Stimulated activated CD4-positive, alpha-beta T cell treated with anti-CD3 and anti-CD28 coated beads, Interleukin-4, amount 100 ng/mL, for 24 hours (primary cell): ENCODE measurements at regions not wholly inside any gene's neighbourhood (a gene's known extent, or its start where the extent isn't known, plus 50 kb on each side); places are given as distances from the start of the nearest gene placed in this dataset.

ENCODE experiments used
- DNase-seq: peaks from one replicate; pipeline ENCODE4 v3.0.0-alpha.2; 2020

DNA sequence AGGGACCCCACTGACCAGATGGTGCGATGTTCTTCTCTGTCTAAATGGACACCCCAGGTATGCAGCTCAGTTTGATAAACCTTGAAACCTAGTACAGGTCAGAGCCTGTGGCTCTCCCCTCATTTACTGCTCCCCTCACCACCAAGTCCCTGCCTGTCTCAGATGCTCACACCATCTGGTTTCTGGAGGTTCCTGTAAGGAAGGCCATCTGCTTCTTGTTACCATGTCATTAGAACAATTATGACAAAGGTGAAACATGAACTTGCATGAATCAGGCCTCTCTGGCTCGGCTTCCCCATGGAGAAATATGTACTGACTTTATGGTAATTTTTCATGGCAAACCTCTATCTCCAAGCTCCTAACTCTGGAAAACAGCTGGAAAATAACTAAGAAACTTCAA, 965.7 kb downstream of the UQCRFS1 start:
- DNase-seq, result no peak

DNA sequence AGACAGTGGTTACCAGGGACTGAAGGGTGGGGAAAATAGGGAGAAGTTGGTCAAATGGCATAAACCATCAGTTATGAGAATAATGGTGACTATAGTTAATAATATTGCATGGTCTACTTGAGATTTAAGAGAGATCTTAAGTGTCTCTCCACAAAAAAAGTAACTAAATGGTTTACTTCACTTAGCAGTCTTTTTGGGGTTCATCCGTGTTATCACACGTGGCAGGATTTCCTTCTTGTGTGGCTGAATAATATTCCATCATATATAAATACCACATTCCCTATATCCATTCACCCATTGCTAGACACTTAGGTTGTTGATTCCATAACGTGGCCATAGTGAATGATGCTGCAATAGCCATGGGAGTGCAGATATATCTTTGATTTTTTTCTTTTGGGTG, 967.0 kb downstream of the UQCRFS1 start:
- DNase-seq, result no peak

DNA sequence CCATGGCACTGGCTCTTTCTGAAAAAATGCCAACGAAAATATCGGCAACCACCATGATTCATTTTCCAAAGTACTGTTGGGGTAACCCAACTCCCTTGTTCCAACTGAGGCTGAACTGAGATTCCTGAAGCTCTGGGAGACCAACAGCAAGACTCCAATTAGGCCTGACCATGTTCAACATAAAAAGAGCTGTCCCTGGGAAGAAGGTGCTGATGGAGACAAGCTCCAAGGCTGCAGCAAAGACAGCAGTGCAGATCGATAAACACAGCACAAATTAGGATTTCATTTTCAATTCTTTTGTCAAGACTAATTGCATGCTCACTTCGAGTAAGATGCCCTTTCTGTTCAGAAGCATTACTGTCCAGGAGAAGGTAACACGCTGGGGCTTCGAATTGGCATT, 968.0 kb downstream of the UQCRFS1 start:
- DNase-seq, result no peak

DNA sequence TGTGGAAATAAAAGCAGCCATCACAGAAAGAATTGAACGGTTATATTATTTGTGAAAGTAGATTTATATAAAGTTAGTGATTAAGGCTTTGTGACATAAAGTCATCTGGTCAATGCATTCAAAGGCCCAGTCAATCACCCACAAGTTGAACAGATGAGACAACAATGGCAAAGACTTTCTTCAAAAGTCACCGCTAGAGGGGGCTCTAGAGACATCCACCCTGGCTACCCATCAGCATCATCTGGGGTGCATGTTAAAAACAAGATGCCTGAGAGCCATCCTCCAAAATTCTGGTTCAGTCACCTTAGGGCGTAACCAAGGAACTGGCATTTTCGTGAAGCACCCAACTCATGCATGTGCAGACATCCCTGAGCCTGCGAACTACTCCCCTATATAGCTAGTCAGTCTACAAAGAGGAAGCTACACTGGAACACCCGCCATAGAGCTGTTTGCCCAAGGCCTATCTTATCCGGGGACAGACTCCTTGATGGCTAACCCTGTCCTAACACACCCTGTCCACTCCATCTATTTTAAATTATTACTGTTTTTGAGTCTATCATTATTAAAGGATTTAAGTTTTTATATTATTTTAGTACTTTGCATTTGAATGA, 970.5 kb downstream of the UQCRFS1 start:
- peak; percentile 16 for DNase-seq

DNA sequence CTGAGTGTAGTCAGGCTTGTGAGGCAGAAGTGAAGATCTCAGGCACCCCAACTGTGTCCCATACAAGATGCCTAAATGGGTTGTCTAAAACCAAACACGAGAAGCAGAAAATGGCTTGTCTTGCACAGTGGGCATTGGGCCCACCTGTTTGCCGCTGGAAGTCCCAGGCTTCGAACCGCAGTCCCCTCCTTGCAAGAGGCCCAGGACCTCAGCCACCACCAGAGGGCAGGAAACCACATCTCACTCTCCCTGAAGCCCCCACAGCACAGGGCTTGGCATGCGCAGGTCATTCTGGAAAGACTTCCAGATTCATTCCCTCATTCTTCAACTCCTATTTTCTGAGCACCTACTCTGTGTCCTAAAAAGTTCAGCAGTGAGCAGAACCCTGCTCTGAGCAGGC, 973.7 kb downstream of the UQCRFS1 start:
- DNase-seq, result no peak

DNA sequence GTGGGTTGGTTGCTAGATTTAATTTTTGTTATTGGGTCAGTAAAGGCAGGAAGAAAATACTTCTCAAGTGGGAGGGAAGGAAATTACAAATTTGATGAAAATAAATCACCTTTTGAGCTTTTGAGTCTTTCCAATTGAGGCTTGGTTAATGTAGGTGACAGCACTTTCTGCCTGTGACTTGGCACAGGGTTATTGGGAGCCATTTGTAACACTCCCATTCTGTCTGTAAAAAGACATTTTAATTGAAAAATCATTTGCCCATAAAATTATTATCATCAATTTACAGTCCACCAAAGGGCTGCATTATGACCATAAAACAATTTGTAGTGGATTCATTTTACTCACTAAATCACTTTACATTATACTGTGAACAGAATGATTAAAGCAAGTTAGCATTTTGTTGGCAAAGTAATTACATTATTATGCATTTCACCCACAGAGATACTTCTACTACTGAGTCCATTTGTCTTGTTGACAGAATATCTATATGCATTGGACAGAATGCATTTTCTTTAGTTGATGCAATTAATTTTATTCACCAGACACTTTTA, 974.6 kb downstream of the UQCRFS1 start:
- DNase-seq, result no peak

DNA sequence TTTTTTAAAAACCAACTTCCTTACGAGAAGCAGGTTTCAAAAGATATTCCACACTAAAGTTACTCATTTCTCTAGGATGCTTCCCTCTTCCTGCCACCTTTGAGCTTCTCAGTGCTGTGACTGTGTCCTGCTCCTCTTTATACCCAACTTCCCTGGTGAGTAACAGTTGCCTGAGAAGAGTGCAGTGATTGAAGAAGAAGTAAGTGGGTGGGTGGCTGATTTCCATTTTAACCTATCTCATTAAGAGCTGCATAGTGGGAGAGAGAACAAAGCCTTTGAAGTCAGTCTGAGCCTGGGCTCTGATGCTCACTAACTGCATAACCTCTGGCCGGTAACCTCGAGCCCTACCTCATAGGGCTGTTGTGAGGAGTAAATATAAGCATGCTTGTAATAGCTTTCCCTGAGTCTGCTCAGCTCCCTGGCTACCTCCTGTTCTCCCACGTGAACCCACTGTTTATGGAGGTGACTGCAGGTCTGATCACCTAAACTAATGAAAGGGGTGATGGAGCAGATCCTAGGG, 977.3 kb downstream of the UQCRFS1 start:
- DNase-seq, result no peak

DNA sequence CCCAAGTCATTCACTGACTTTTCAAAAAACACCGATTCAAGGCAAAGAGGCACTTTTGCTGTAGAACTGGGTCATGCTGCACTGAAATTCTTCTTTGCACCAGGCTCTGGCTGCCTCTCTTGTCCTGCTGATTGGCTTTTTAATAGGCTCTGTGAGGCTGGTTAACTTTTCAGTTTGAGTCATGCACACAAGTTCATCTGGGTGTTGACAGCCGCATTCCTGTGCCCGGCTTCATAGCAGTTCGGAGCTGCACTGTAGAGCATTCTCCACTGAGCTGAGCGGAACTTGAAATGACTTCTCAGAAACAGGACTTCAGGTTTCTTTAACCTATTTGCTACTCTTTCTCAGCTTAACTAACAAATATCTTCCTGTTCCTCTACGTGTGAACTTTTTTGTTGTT, 978.3 kb downstream of the UQCRFS1 start:
- DNase-seq, result no peak

DNA sequence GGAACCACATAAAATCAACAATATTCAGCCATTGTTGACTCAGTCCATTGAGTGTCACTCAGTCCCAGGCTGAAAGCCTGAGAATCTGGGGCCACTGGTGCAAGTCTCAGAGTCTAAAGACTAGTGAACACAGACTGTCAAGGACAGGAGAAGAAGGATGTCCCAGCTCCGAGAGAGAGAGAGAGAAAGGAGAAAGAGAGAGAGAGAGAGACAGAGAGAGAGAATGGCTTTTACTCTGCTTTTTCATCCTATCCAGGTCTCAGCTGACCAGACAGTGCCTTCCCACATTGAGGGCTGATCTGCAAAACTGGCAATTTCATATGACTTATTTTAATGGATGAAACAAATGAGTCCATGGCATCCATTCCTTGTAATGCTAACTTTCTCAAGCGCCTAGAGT, 984.1 kb downstream of the UQCRFS1 start:
- DNase-seq, result no peak

DNA sequence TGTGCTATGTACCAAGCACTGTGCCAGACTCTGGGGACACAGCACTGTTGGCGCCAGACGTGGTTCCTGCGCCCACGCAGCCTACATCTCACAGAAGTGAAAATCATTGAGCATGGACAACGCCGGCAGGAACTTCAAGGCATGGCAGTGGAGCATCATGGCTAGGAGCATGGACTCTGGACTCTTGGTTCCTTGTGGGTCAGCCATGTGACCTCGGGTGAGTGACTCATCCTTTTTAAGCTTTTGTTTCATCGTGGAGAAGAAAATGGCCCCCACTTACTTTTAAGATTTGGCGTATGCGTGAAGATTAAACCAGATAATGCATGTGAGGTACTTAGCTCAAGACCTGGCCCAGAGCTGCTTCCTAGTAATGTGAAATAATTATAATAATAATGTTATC, 988.5 kb downstream of the UQCRFS1 start:
- no peak for DNase-seq

DNA sequence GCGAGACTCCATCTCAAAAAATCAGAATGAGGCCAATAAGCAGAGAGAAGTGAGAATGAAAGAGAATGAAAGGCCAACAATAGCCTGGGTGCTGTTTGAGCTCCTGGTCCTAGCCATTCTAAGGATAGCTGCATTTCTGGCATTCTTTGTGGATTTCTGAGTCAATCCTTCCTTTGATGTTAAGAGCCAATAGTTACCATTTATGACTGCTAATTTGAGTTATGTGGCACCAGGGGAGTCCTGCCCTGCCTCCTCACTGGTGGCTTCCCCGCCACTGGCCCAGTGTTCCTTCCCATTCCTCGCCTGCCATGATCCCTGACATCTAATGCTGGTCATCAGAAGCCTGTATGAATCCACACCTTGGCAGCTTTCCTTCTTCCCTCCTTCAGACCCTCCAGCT, 991.2 kb downstream of the UQCRFS1 start:
- DNase-seq, result no peak

DNA sequence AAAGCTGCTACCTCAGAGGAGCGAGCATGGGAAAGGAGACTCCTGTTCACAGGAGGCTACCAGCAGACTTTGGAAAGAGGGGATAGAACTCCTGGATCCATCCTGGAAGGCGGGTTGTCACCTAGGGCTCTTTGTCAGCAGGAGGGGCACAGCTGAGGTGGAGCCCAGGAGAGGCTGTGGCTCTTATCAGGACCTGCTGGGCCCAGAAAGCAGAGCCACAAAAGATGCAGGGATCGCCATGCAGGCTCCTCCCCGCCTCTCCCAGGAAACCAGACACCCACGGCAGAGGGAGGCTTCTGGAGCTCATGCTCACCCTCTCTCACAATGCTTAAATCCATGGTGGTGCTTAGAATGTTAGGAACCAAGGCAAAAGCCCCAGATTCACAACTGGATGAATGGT, 994.2 kb downstream of the UQCRFS1 start:
- DNase-seq, result no peak

DNA sequence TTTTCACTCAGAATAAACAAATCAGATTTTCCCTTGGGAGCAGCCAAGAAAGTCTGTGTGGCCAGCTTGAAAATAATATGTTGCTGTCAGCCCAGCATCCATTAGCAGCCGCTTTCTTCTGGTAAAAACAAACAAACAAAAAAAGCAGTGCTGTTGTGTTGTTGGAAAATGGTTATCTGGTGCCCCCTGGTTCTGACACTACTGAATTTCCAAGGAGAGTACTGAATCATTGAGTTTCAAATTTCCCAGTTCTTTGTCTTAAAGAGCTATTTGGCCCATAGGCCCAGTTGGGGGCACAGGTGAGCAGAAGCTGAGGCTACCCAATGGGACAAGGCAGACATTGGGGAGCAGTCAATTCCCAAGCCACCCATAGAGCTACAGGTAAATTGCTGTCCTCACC, 995.9 kb downstream of the UQCRFS1 start:
- no peak for DNase-seq

DNA sequence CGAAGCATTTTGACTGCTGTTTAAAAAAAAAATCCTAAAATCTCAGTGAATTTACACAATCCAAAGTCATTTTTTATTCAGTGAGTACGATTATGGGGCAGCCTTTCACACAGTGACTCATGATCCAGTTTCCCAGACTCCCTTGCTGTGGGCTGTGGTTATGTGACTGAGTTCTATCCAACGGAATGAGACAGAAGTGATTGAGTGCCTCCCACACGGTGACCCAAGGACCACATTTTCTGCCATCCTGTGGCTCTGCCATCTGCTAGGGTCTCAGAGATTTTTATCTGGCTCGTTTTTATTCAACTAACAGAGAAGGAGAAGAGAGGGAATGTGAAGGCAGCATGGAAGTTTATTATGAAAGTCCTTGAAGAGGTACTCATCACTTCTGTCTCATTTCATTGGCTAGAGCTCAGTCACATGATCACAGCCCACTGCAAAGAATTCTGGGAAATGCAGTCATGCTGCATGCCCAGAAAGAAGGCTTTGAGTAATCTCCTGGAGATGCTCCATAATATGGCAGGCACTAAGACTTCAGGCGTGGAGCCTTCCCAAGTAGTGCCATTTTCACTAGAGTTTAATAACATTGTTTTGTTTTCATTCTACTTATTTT, 999.4 kb downstream of the UQCRFS1 start:
- no peak for DNase-seq

DNA sequence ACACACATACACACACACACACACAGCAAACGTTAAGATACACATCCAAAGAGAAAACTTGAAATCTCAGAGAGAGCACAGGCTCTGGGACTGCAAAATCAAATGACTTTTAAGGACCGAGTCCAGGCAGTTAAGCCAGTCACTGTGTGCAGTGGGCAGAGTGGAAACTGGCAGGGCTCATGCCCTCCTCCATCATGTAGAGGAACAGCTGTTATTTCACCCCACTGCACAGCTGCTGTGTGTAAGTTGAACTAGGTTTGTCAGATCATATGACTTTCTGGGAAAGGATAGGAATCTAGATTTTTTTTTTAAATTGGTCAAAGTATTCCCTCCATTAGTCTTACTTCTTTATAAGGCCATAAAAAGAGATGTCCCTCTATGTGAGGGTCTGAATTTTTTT, 1002.1 kb downstream of the UQCRFS1 start:
- no peak for DNase-seq

DNA sequence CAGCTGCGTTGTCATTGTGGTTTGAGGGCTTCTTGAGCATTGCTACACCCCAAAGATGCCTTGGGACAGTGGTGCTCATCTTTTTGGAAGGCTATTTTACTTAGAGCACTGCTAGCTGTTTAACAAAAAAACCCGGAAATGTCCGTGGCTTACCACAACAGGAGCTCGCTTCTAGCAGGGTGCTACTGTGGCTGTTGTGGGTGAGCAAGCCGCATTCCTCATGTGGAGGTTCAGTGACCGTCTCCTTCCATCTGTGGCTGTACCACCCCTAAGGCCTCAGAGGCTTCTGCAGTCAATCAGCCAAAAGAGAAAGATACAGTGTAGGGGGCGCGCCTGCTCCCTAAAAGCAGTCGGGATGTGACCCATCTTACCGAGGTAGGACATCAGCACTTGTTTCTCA, 1004.2 kb downstream of the UQCRFS1 start:
- no peak for DNase-seq

DNA sequence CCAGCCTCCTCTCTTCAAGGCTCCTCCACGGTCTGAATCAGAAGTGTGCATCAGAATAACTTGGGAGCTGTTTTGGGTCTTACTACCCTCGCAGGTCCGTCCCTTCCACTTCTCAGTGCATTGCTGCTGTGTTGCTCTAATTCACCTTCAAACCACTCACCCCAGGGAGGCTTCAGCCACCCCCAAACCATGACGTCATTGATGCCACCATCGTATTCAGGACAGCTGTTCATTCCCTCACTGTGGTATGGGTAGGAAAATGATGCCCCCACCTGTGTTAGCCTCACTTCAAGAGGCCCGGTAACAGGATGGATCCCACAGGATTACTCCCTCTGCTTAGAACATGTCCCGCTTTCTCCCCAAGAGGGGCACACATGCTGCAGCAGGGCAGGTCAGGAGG, 1005.7 kb downstream of the UQCRFS1 start:
- DNase-seq, result no peak

DNA sequence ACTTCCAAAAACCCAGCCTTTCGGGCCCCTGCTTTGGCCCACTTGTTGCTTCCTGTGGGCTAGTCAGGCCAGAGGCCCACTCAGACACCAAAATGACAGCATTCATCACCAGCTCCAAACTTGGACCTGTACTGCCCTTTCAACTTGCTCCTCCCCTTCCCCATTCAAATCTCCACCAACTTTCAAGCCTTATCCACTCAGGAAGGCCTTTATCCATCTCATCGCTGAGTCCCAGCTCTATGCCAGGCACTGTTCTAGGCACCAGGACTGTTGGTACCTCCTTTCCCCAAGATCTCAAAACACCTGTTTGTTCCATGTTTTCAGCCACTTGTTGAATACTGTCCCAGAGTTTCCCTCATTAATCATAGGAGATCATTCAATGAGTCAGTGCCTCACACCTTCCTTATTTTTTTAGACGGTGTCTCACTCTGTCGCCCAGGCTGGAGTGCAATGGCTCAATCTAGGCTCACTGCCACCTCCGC, 1011.4 kb downstream of the UQCRFS1 start:
- no peak for DNase-seq

DNA sequence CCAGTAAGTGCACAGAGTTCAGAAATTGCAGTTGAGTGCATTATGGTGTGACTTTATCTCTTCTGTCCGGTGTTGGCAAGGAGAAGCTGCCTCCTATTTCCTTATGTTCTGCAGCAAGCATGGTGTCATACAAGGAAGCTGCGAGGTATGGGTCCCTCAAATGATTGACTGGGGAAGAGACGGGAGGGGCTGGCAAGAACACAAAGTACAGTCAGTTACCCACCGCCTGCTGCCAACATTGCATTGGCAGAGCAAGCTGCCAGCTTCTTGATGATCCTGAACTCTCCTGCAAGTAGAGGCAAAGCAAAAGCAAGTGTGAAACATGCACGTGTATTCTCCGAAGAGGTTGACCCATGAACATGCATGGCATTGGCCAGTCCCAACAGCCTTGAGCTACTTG, 1013.6 kb downstream of the UQCRFS1 start:
- no peak for DNase-seq

DNA sequence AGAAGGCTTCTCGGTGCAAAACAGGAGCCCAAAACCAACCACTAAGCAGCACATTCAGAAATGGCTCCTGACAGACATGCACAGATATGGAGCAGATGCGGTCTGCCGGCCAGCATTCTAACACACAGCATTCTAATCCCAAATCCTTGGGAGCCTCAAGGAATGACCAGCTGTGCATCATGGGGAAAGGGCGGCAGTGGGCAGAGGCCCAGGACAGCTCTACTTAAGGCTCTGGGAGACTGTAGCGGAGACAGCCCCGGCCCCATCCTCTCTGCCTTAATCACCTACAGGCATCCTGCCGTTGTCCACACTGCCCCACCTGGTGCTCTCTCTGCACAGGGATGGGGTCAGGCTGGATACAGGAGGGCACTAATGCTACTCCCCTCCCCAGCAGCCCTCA, 1016.0 kb downstream of the UQCRFS1 start:
- no peak for DNase-seq

DNA sequence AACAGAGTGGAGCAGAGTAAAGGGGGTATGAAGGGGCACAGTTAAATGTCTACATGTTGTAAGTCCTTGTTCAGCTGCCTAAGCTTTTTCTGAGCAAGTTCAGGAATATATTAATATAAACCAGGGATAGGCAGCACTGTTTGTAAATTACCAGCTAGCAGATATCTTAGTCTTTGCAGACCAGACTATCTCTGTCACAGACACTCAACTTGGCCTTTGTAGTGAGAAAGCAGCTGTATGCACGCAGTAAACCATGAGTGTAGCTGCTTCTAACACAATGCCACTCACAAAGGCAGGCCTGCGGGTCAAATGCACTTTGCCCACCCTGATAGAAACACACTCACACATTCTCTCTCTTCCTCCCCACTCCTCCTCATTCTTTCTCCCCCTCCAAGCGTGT, 1016.9 kb downstream of the UQCRFS1 start:
- DNase-seq, result no peak

DNA sequence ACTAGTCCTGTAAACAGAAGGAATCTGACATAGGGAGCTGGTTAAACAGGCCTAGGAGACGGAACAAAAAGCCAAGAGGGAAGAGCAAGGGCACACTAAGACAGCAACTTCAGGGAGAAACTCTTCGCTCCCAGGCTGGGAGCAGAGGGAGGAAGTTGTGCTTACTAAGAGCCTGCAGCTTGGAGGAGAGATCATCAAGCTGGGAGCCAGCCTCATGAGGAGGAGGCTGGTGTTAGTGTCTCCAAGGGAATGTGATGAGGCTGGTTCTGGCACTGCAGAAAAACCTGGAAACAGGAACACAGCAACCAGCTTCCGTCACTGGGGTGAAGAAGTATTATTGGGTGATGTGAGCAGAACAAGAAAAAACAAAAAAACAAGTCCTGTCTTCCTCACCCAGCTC, 1027.3 kb downstream of the UQCRFS1 start:
- DNase-seq, result no peak

DNA sequence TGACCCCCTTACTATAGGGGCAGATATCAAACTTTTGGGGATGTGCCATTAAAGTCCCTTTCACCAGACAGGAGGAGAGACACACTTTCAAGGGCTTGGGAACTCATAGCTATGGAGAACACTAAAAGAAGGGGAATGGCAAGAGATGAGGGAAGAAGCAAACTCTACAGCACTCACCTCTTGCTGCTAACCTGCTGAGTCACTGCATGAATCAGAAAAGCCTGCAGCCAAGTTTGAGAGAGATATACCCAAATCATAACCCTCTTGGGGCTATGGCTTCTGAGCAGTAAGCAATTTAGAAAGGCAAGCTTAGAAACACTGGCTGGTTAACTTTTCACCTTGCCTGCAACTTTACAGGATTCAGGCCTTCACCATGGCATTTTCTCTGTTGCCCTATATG, 1028.0 kb downstream of the UQCRFS1 start:
- no peak for DNase-seq

DNA sequence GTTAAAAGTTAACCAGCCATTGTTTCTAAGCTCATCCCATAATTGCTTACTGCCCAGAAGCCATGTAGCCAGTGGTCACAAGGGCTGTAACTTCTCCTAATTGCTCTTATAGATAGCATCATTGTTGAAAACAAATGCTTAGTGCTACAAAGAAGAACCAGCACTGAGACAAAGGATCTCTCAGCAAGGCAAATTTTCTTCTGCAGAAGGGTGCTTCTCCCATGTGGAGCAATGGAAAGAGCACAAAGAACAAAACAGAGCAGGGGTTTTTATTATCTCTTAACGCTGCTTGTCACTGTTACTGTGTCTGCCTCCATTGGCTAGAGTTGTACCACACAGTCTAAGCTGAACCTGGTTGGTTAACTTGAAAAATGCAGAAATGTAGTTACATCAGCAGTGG, 1036.8 kb downstream of the UQCRFS1 start:
- DNase-seq, result no peak

DNA sequence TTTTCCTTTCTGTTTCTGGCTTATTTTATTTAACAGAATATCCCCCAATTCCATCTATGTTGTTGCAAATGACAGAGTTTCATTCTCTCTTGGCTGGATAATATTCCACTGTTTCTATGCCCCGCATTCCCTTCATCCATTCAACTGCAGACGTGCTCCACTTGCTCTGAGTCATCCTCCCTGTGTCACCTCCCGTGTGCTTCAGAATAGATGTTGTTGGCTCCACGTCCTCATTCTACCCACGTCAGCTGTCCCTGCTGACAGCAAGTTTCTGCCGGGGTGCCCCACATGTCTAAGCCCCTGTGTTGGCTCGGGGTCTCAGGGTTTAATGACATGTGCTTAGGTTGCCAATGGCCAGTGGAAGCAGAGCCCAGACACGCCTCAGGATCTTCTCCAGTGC, 1041.0 kb downstream of the UQCRFS1 start:
- DNase-seq, result no peak
